Chondrocyte (in vitro differentiated cells): ENCODE measurements at regions not wholly inside any gene's neighbourhood (a gene's known extent, or its start where the extent isn't known, plus 50 kb on each side); places are given as distances from the start of the nearest gene placed in this dataset.

ENCODE experiments used
- DNase-seq: peaks from one replicate; pipeline ENCODE4 v3.0.0; 2021; ENCODE audit warnings: mixed read lengths, low spot score
- H3K27ac Mint-ChIP-seq: one replicate; pipeline ENCODE4 v1.8.0; 2021; ENCODE audit warnings: mild to moderate bottlenecking, moderate library complexity, mixed read lengths; ENCODE audit not compliant: unreplicated experiment
- H3K27me3 Mint-ChIP-seq: 2 replicates; pipeline ENCODE4 v1.8.0; 2021; ENCODE audit warnings: low read depth, mixed read lengths
- H3K36me3 Mint-ChIP-seq: 2 replicates; pipeline ENCODE4 v1.8.0; 2021; ENCODE audit warnings: low read depth, mixed read lengths
- H3K4me1 Mint-ChIP-seq: 2 replicates; pipeline ENCODE4 v1.8.0; 2021; ENCODE audit warnings: low read depth, mild to moderate bottlenecking, mixed read lengths
- H3K4me3 Mint-ChIP-seq: one replicate; pipeline ENCODE4 v1.8.0; 2021; ENCODE audit warnings: mild to moderate bottlenecking, moderate library complexity, mixed read lengths; ENCODE audit not compliant: unreplicated experiment
- H3K9me3 Mint-ChIP-seq: 2 replicates; pipeline ENCODE4 v1.8.0; 2021; ENCODE audit warnings: low read depth, mixed read lengths
- TF ChIP-seq, protein P1 (sequence below): fragments of 200-600 bp; sonication (generic); IDR thresholded peaks from 2 replicates; pipeline ENCODE4 v1.5.0; 2021; ENCODE audit warnings: antibody characterized with exemption, mild to moderate bottlenecking, moderate library complexity

DNA sequence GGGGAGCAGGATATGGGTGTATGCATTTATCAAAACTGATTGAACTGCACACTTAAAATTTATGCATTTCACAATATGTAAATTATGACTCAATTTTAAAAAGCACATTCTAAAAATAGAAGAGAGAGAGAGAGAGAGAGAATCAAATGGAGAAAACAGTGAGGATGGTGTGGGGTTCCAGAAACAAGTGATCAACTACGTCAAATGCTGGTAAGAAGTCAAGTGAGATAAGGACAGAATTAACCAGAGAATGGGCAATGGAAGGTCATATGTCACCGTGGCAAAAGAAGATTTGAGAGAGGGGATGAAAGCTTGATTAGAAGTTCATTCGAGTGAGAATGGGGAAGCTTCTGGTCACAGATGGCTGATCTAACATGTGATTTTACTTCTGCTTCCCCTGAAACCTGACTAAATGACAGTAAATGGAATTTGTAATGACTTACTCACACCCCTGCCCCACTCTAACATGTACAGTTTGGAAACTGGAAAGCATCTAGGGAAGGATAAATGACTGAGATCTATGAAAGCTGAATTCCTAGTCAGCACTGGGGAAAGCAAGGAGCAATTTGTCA is 276.5 kb upstream of the AMIGO2 start:
- Mint-ChIP-seq H3K27ac (no peak overlapping the region), H3K4me1 (no peaks in the 10 kb centered on the region), H3K36me3 (no peaks in the 10 kb centered on the region), H3K4me3 (no peak overlapping the region), H3K9me3 (no peaks in the 10 kb centered on the region), H3K27me3 (no peaks in the 10 kb centered on the region)
- TF ChIP-seq, protein P1, sequence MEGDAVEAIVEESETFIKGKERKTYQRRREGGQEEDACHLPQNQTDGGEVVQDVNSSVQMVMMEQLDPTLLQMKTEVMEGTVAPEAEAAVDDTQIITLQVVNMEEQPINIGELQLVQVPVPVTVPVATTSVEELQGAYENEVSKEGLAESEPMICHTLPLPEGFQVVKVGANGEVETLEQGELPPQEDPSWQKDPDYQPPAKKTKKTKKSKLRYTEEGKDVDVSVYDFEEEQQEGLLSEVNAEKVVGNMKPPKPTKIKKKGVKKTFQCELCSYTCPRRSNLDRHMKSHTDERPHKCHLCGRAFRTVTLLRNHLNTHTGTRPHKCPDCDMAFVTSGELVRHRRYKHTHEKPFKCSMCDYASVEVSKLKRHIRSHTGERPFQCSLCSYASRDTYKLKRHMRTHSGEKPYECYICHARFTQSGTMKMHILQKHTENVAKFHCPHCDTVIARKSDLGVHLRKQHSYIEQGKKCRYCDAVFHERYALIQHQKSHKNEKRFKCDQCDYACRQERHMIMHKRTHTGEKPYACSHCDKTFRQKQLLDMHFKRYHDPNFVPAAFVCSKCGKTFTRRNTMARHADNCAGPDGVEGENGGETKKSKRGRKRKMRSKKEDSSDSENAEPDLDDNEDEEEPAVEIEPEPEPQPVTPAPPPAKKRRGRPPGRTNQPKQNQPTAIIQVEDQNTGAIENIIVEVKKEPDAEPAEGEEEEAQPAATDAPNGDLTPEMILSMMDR, result no peak
- DNase-seq, result no peak

DNA sequence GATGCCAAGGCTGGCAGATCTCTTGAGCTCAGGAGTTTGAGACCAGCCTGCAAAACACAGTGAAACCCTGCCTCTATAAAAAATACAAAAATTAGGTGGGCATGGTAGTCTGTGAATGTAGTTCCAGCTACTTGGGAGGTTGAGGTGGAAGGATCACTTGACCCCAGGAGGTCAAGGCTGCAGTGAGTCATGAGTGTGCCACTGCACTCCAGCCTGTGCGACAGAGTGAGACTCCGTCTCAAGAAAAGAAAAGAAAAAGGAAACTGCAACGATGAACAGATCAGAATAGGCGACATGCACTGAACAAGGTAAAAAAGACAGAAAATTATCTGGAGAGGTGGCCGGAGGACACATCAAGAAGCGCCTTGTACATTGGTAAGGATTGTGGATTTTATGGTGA is 273.7 kb upstream of the AMIGO2 start:
- no peaks in the 10 kb centered on the region for H3K9me3 Mint-ChIP-seq
- H3K4me1 Mint-ChIP-seq, result no peaks in the 10 kb centered on the region
- no peaks in the 10 kb centered on the region for H3K36me3 Mint-ChIP-seq
- H3K27me3 Mint-ChIP-seq, result no peaks in the 10 kb centered on the region
- no peak for DNase-seq
- no peak overlapping the region for H3K4me3 Mint-ChIP-seq
- H3K27ac Mint-ChIP-seq, result no peak overlapping the region
- TF ChIP-seq, protein P1, result no peak

DNA sequence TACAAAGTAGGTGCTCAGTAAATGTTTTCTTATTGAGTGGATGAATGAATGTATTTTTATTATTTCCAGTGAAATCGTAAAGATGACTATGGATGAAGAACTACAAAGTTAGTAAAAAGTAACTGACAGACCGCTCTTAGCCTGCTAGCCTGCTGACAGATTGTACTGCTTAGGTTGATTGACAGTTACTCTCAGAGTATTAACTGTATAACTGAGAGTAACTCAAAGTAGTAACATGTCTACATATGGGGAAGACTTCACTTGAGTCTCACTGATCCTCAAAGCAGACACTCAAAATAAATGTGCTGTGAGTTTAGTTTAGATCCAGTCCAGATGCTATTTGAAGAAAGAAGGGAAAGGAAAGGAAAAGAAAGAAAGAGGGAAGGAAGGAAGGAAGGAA is 272.3 kb upstream of the AMIGO2 start:
- H3K27ac Mint-ChIP-seq, result peak overlapping the region; percentile 38
- H3K4me1 Mint-ChIP-seq, result no peaks in the 10 kb centered on the region
- TF ChIP-seq, protein P1, result no peak

DNA sequence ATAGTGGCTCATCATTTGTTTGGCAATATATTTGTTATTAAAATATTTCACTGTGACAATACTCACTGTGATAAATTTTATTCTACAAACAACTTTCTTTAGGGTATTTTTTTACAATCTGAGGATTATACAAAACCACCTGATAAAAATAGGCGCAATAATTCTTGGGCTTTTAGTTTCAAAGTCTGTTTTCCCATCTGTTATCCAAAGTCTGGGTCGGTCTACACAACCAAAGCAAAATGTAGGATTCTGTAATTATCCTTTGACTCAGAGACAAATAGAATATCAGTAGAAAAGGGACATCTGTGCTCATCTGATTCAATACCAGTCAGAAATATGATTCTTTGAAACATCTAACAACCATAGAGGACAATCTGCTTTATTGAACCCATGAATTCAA is 271.8 kb upstream of the AMIGO2 start:
- no peaks in the 10 kb centered on the region for H3K9me3 Mint-ChIP-seq
- H3K27ac Mint-ChIP-seq, result no peak overlapping the region
- TF ChIP-seq, protein P1, result no peak
- H3K4me1 Mint-ChIP-seq, result no peaks in the 10 kb centered on the region
- H3K27me3 Mint-ChIP-seq, result no peaks in the 10 kb centered on the region
- H3K4me3 Mint-ChIP-seq, result no peak overlapping the region
- no peak for DNase-seq
- H3K36me3 Mint-ChIP-seq, result no peaks in the 10 kb centered on the region

More for the DNA sequence above, 272.3 kb upstream of the AMIGO2 start:
- Mint-ChIP-seq H3K9me3 (no peaks in the 10 kb centered on the region), H3K4me3 (no peak overlapping the region), H3K27me3 (no peaks in the 10 kb centered on the region), H3K36me3 (no peaks in the 10 kb centered on the region)
- DNase-seq, result no peak

DNA sequence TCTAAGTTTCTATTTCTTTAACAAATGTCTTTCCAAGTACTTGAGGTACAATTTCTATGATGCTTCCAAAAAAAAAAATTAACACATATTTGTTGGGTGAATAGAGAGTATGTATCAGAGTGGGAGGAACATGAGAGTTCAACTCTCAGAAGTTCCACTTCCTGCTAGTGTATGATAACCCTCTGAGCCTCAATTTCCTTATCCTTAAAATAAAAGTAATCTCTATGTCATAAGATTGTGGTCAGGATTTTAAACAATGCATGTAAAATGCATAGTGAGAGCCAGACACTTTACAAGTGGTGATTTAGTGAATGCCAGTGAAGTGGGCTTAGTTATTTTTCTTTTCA is 270.3 kb upstream of the AMIGO2 start:
- Mint-ChIP-seq H3K27me3 (no peaks in the 10 kb centered on the region), H3K4me1 (no peaks in the 10 kb centered on the region), H3K9me3 (no peaks in the 10 kb centered on the region), H3K27ac (no peak overlapping the region), H3K36me3 (no peaks in the 10 kb centered on the region), H3K4me3 (no peak overlapping the region)
- TF ChIP-seq, protein P1, result no peak
- no peak for DNase-seq
